Caco-2 (cell line): ENCODE measurements at regions not wholly inside any gene's neighbourhood (a gene's known extent, or its start where the extent isn't known, plus 50 kb on each side); places are given as distances from the start of the nearest gene placed in this dataset.
"Not testable (repeated sequence)": the region's sequence is repeated elsewhere in the genome, so short reads cannot be mapped to it uniquely, and the experiment has no call there.

Experiments
- BruUV-seq: library from RNA; stranded (reverse); fragments of 400-500 nt; replicated peaks from 2 replicates; lab custom pipeline; 2021; lab: Mats Ljungman, UMichigan
- CTCF ChIA-PET: fragments of 300-600 bp; sonication (Branson Sonifier 250); formaldehyde crosslinking; loops from one replicate; lab custom pipeline; 2022; ENCODE audit warnings: antibody characterized with exemption; lab: Charles Lee
- POLR2A ChIA-PET: fragments of 300-600 bp; sonication (Branson Sonifier 250); formaldehyde crosslinking; loops from one replicate; lab custom pipeline; 2022; ENCODE audit warnings: antibody characterized with exemption; lab: Charles Lee
- DNase-seq, 2 experiments: peaks; one replicate each; pipeline versions ENCODE4 v3.0.0 to v3.0.0-alpha.2; 2020 to 2022
- H3K27me3 ChIP-seq: replicated peaks from 2 replicates; pipeline ENCODE4 v1.6.0; 2011; ENCODE audit warnings: low read length; ENCODE audit not compliant: control insufficient read depth, insufficient read depth
- H3K36me3 ChIP-seq: 2 replicates; pipeline ENCODE4 v1.5.1; 2011; ENCODE audit warnings: low read length; ENCODE audit not compliant: control insufficient read depth, insufficient read depth
- H3K4me1 ChIP-seq: fragments of 250-450 bp; sonication (Bioruptor Pico); 2 replicates; pipeline ENCODE4 v1.5.1; 2020; ENCODE audit warnings: mild to moderate bottlenecking
- H3K4me3 ChIP-seq: 2 replicates; pipeline ENCODE4 v1.5.1; 2011; ENCODE audit warnings: low read depth, mild to moderate bottlenecking, control low read depth, low read length
- H3K9me3 ChIP-seq: fragments of 250-450 bp; sonication (Bioruptor Pico); 2 replicates; pipeline ENCODE4 v1.5.1; 2020; ENCODE audit warnings: mild to moderate bottlenecking, moderate library complexity
- H3K27ac Mint-ChIP-seq: one replicate; pipeline ENCODE4 v1.8.0; 2022; ENCODE audit warnings: mixed read lengths; ENCODE audit not compliant: unreplicated experiment
- H3K27me3 Mint-ChIP-seq: one replicate; pipeline ENCODE4 v1.8.0; 2022; ENCODE audit warnings: mixed read lengths; ENCODE audit not compliant: insufficient read depth, unreplicated experiment
- H3K36me3 Mint-ChIP-seq: one replicate; pipeline ENCODE4 v1.8.0; 2022; ENCODE audit warnings: mild to moderate bottlenecking, mixed read lengths; ENCODE audit not compliant: insufficient read depth, unreplicated experiment
- H3K4me1 Mint-ChIP-seq: one replicate; pipeline ENCODE4 v1.8.0; 2022; ENCODE audit warnings: low read depth, mixed read lengths; ENCODE audit not compliant: unreplicated experiment
- H3K4me3 Mint-ChIP-seq: one replicate; pipeline ENCODE4 v1.8.0; 2022; ENCODE audit warnings: mild to moderate bottlenecking, moderate library complexity, mixed read lengths; ENCODE audit not compliant: unreplicated experiment
- H3K9me3 Mint-ChIP-seq: one replicate; pipeline ENCODE4 v1.8.0; 2022; ENCODE audit warnings: mixed read lengths; ENCODE audit not compliant: unreplicated experiment
- CTCF ChIP-seq, 2 experiments: fragments of 200-600 bp in 1 of 2; IDR thresholded peaks; 1 replicate in 1 of 2; 2 replicates in 1 of 2; pipeline versions ENCODE4 v1.5.1 to v1.8.0; 2011 to 2022; ENCODE audit warnings: antibody characterized with exemption in 1 of 2, control low read depth in 1 of 2, inconsistent platforms in 1 of 2, low read depth in 1 of 2, low read length in 1 of 2, mild to moderate bottlenecking in 1 of 2, moderate library complexity in 1 of 2; ENCODE audit not compliant: insufficient read depth in 1 of 2, severe bottlenecking in 1 of 2, unreplicated experiment in 1 of 2
- intact Hi-C: fragments of 100-400 bp; cut with micrococcal nuclease; formaldehyde crosslinking; loops from one replicate; pipeline ENCODE4 v1.10.0; 2022; ENCODE audit not compliant: unreplicated experiment

GRCh38 chr13:70985371-70985770 lies 877.1 kb upstream of the KLHL1 start:
- BruUV-seq: no TSS peak
- intact Hi-C loops: no loop called here
- H3K4me1 ChIP-seq: no peaks in the 10 kb centered on the region
- ChIA-PET CTCF (no interaction called here), POLR2A (no interaction called here)
- Mint-ChIP-seq H3K36me3 (no peaks in the 10 kb centered on the region), H3K9me3 (no peaks in the 10 kb centered on the region), H3K27me3 (no peaks in the 10 kb centered on the region), H3K27ac (no peak overlapping the region), H3K4me3 (no peak overlapping the region), H3K4me1 (no peaks in the 10 kb centered on the region)
- no peaks in the 10 kb centered on the region; the same call in 1 of the 2 replicates for H3K9me3 ChIP-seq
- H3K27me3 ChIP-seq: no peaks in the 10 kb centered on the region
- H3K36me3 ChIP-seq: no peaks in the 10 kb centered on the region
- TF ChIP-seq CTCF (IDR thresholded peaks at IDR 0.05; ENCODE audit: insufficient read depth in 1 of 2, low read depth in 1 of 2, low read length in 1 of 2, severe bottlenecking in 1 of 2, unreplicated experiment in 1 of 2): no peak
- no peak overlapping the region for H3K4me3 ChIP-seq
- DNase-seq: no peak

- H3K4me3 ChIP-seq, POLR2A ChIA-PET, H3K27ac Mint-ChIP-seq, DNase-seq, H3K36me3 Mint-ChIP-seq, H3K36me3 ChIP-seq, H3K27me3 ChIP-seq, H3K9me3 ChIP-seq, H3K9me3 Mint-ChIP-seq, BruUV-seq, H3K27me3 Mint-ChIP-seq, H3K4me1 Mint-ChIP-seq, intact Hi-C loops, CTCF ChIA-PET, H3K4me3 Mint-ChIP-seq, H3K4me1 ChIP-seq: not testable (repeated sequence)
Observed at GRCh38 chr13:70981219-70981618, 873.0 kb upstream of the KLHL1 start.

GRCh38 chr13:70969321-70969720 lies 861.1 kb upstream of the KLHL1 start:
- Mint-ChIP-seq H3K27ac (no peak overlapping the region), H3K9me3 (no peaks in the 10 kb centered on the region), H3K4me1 (no peaks in the 10 kb centered on the region)

More at GRCh38 chr13:70969321-70969720, 861.1 kb upstream of the KLHL1 start:
- peaks cover 5% of the 10 kb centered on the region for H3K36me3 Mint-ChIP-seq
- POLR2A ChIA-PET: no interaction called here
- TF ChIP-seq CTCF (IDR thresholded peaks at IDR 0.05; ENCODE audit: insufficient read depth in 1 of 2, low read depth in 1 of 2, low read length in 1 of 2, severe bottlenecking in 1 of 2, unreplicated experiment in 1 of 2): no peak
- no peak for DNase-seq
- BruUV-seq: no TSS peak
- Histone ChIP-seq H3K4me1 (no peaks in the 10 kb centered on the region), H3K27me3 (no peaks in the 10 kb centered on the region), H3K4me3 (no peak overlapping the region), H3K9me3 (no peaks in the 10 kb centered on the region), H3K36me3 (no peaks in the 10 kb centered on the region)
- no peaks in the 10 kb centered on the region for H3K27me3 Mint-ChIP-seq
- no peak overlapping the region for H3K4me3 Mint-ChIP-seq
- intact Hi-C loops: loop anchor here (10.0 kb wide), 3 partner anchors 75 to 495 kb away; no protein-coding TSS in a partner anchor
- CTCF ChIA-PET: no interaction called here
